ENCODE measurements at regions not wholly inside any gene's neighbourhood (a gene's known extent, or its start where the extent isn't known, plus 50 kb on each side); places are given as distances from the start of the nearest gene placed in this dataset.
"Not testable (repeated sequence)": the region's sequence is repeated elsewhere in the genome, so short reads cannot be mapped to it uniquely, and the experiment has no call there.

- TF ChIP-seq, protein P1, sequence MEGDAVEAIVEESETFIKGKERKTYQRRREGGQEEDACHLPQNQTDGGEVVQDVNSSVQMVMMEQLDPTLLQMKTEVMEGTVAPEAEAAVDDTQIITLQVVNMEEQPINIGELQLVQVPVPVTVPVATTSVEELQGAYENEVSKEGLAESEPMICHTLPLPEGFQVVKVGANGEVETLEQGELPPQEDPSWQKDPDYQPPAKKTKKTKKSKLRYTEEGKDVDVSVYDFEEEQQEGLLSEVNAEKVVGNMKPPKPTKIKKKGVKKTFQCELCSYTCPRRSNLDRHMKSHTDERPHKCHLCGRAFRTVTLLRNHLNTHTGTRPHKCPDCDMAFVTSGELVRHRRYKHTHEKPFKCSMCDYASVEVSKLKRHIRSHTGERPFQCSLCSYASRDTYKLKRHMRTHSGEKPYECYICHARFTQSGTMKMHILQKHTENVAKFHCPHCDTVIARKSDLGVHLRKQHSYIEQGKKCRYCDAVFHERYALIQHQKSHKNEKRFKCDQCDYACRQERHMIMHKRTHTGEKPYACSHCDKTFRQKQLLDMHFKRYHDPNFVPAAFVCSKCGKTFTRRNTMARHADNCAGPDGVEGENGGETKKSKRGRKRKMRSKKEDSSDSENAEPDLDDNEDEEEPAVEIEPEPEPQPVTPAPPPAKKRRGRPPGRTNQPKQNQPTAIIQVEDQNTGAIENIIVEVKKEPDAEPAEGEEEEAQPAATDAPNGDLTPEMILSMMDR (conservative IDR thresholded peaks at IDR 0.05), result not testable (repeated sequence)
- TF ChIP-seq ZFX (IDR thresholded peaks at IDR 0.05), result not testable (repeated sequence)
Observed at GRCh38 chr7:73154586-73155038, 68.8 kb upstream of the SPDYE9 start.

Data from C4-2B (cell line).